Gastrocnemius medialis (tissue), 4 donors: ENCODE measurements at regions not wholly inside any gene's neighbourhood (a gene's known extent, or its start where the extent isn't known, plus 50 kb on each side); places are given as distances from the start of the nearest gene placed in this dataset.

Experiments
- CTCF ChIP-seq, 5 experiments: fragments of 450-650 bp in 3 of 5; fragments of 200-600 bp in 2 of 5; sonication (generic) in 2 of 5; IDR thresholded peaks in 4 of 5; conservative IDR thresholded peaks in 1 of 5; 1 replicate in 4 of 5; 2 replicates in 1 of 5; pipeline ENCODE4 v1.5.1; 2016 to 2019; ENCODE audit warnings: antibody characterized with exemption in 5 of 5, mild to moderate bottlenecking in 3 of 5, moderate library complexity in 3 of 5
- POLR2A ChIP-seq, 2 donors: fragments of 450-650 bp; IDR thresholded peaks; one replicate each; pipeline ENCODE4 v1.6.1; 2017; ENCODE audit warnings: antibody characterized with exemption in 2 of 2, mild to moderate bottlenecking in 2 of 2, moderate library complexity in 2 of 2

- TF ChIP-seq CTCF (IDR thresholded peaks at IDR 0.05 in 4 of 5, conservative IDR thresholded peaks at IDR 0.05 in 1 of 5): no peak
- TF ChIP-seq POLR2A (IDR thresholded peaks at IDR 0.05): no peak
Observed at GRCh38 chr13:100789968-100790367, 115.4 kb upstream of the TMTC4 start.
